Mesenchymal stem cell (in vitro differentiated cells and primary cell): ENCODE measurements at regions not wholly inside any gene's neighbourhood (a gene's known extent, or its start where the extent isn't known, plus 50 kb on each side); places are given as distances from the start of the nearest gene placed in this dataset.
"Not testable (repeated sequence)": the region's sequence is repeated elsewhere in the genome, so short reads cannot be mapped to it uniquely, and the experiment has no call there.

Experiments
- DNase-seq: peaks from one replicate; pipeline ENCODE4 v3.0.0-alpha.2; 2013
- H2AFZ ChIP-seq: one replicate; pipeline ENCODE4 v1.6.1; 2013; ENCODE audit warnings: low read depth, mild to moderate bottlenecking, control low read depth, inconsistent platforms, low read length, moderate library complexity
- H2AK5ac ChIP-seq: 2 replicates; pipeline ENCODE4 v1.6.1; 2013; ENCODE audit warnings: low read length, moderate library complexity, mild to moderate bottlenecking, inconsistent platforms; ENCODE audit not compliant: severe bottlenecking
- H2BK120ac ChIP-seq: one replicate; pipeline ENCODE4 v1.6.1; 2013; ENCODE audit warnings: low read depth, mild to moderate bottlenecking, inconsistent platforms, low read length, moderate library complexity
- H2BK12ac ChIP-seq, 2 experiments: one replicate each; pipeline ENCODE4 v1.6.1; 2013; ENCODE audit warnings: inconsistent platforms in 2 of 2, low read length in 2 of 2, mild to moderate bottlenecking in 2 of 2, moderate library complexity in 2 of 2, control low read depth in 1 of 2
- H2BK15ac ChIP-seq: one replicate; pipeline ENCODE4 v1.6.1; 2013; ENCODE audit warnings: mild to moderate bottlenecking, low read depth, inconsistent platforms; ENCODE audit not compliant: poor library complexity, severe bottlenecking
- H2BK5ac ChIP-seq: 2 replicates; pipeline ENCODE4 v1.6.1; 2013; ENCODE audit warnings: low read depth, mild to moderate bottlenecking, low read length, control low read depth, inconsistent platforms; ENCODE audit not compliant: poor library complexity, severe bottlenecking
- H3K14ac ChIP-seq, 2 experiments: one replicate each; pipeline ENCODE4 v1.6.1; 2013; ENCODE audit warnings: inconsistent platforms in 2 of 2, low read length in 2 of 2, control low read depth in 1 of 2, mild to moderate bottlenecking in 1 of 2, moderate library complexity in 1 of 2
- H3K18ac ChIP-seq, 2 experiments: one replicate each; pipeline ENCODE4 v1.6.1; 2013; ENCODE audit warnings: inconsistent platforms in 2 of 2, low read length in 2 of 2, control low read depth in 1 of 2, low read depth in 1 of 2, mild to moderate bottlenecking in 1 of 2
- H3K23ac ChIP-seq, 2 experiments: one replicate each; pipeline ENCODE4 v1.6.1; 2013; ENCODE audit warnings: inconsistent platforms in 2 of 2, low read length in 2 of 2, mild to moderate bottlenecking in 2 of 2, moderate library complexity in 2 of 2, control low read depth in 1 of 2
- H3K27ac ChIP-seq: 2 replicates; pipeline ENCODE4 v1.5.1; 2013; ENCODE audit warnings: mild to moderate bottlenecking, moderate library complexity, low read length, control low read depth, inconsistent platforms; ENCODE audit not compliant: poor library complexity, severe bottlenecking
- H3K27me3 ChIP-seq, 2 experiments: 2 replicates each; pipeline versions ENCODE4 v1.6.1 to v1.7.0; 2013; ENCODE audit warnings: low read length in 2 of 2, mild to moderate bottlenecking in 2 of 2, moderate library complexity in 2 of 2, control low read depth in 1 of 2, inconsistent platforms in 1 of 2; ENCODE audit not compliant: control insufficient read depth in 1 of 2, insufficient read depth in 1 of 2
- H3K36me3 ChIP-seq, 2 experiments: 2 replicates each; pipeline versions ENCODE4 v1.6.1 to v1.7.0; 2013; ENCODE audit warnings: low read length in 2 of 2, control low read depth in 1 of 2, inconsistent platforms in 1 of 2, low read depth in 1 of 2, mild to moderate bottlenecking in 1 of 2; ENCODE audit not compliant: insufficient read depth in 2 of 2, control insufficient read depth in 1 of 2
- H3K4ac ChIP-seq, 2 experiments: one replicate each; pipeline ENCODE4 v1.6.1; 2013; ENCODE audit warnings: inconsistent platforms in 2 of 2, low read length in 2 of 2, mild to moderate bottlenecking in 2 of 2, moderate library complexity in 2 of 2, control low read depth in 1 of 2, low read depth in 1 of 2
- H3K4me1 ChIP-seq: 2 replicates; pipeline ENCODE4 v1.6.1; 2013; ENCODE audit warnings: low read depth, low read length, control low read depth; ENCODE audit not compliant: control insufficient read depth, insufficient read depth
- H3K4me2 ChIP-seq: 2 replicates; pipeline ENCODE4 v1.6.1; 2013; ENCODE audit warnings: low read length, mild to moderate bottlenecking, inconsistent platforms; ENCODE audit not compliant: poor library complexity, severe bottlenecking
- H3K4me3 ChIP-seq, 2 experiments: 2 replicates each; pipeline versions ENCODE4 v1.5.1 to v1.7.0; 2013; ENCODE audit warnings: low read length in 2 of 2, mild to moderate bottlenecking in 2 of 2, control low read depth in 1 of 2, low read depth in 1 of 2; ENCODE audit not compliant: insufficient read depth in 1 of 2
- H3K79me1 ChIP-seq: replicated peaks from 2 replicates; pipeline ENCODE4 v1.6.1; 2013; ENCODE audit warnings: mild to moderate bottlenecking, control low read depth, low read length, inconsistent platforms; ENCODE audit not compliant: poor library complexity, severe bottlenecking
- H3K9ac ChIP-seq: 2 replicates; pipeline ENCODE4 v1.7.0; 2013; ENCODE audit warnings: mild to moderate bottlenecking, low read length, moderate library complexity
- H3K9me3 ChIP-seq: 2 replicates; pipeline ENCODE4 v1.7.0; 2013; ENCODE audit warnings: mild to moderate bottlenecking, low read length; ENCODE audit not compliant: control insufficient read depth
- H4K8ac ChIP-seq: one replicate; pipeline ENCODE4 v1.6.1; 2013; ENCODE audit warnings: inconsistent platforms, mild to moderate bottlenecking, low read length, moderate library complexity
- H4K91ac ChIP-seq: one replicate; pipeline ENCODE4 v1.6.1; 2013; ENCODE audit warnings: mild to moderate bottlenecking, low read length, inconsistent platforms
- WGBS: methylation state at CpG from one replicate; pipeline ENCODE4 v1.1.7; 2013; ENCODE audit warnings: mixed read lengths; 5-methylcytosine and 5-hydroxymethylcytosine counted together

- no peak overlapping the region for H2AK5ac ChIP-seq
- no peak overlapping the region for H2BK12ac ChIP-seq
- H2BK120ac ChIP-seq: no peak overlapping the region
- H3K4me3 ChIP-seq: no peak overlapping the region
- no peak overlapping the region for H4K91ac ChIP-seq
- no peaks in the 10 kb centered on the region for H3K9me3 ChIP-seq
- H3K79me1 ChIP-seq: no peaks in the 10 kb centered on the region
- H4K8ac ChIP-seq: no peak overlapping the region
- no peak overlapping the region for H3K4ac ChIP-seq
- no peak overlapping the region for H2BK15ac ChIP-seq
- H3K36me3 ChIP-seq: no peaks in the 10 kb centered on the region
- DNase-seq: no peak
- H2AFZ ChIP-seq: no peak overlapping the region
- no peaks in the 10 kb centered on the region for H3K27me3 ChIP-seq
- H3K4me2 ChIP-seq: no peak overlapping the region
- H3K23ac ChIP-seq: no peak overlapping the region
- WGBS: 60% methylated on average over 1 of the region's 1 CpG
- H3K18ac ChIP-seq: no peak overlapping the region
- no peak overlapping the region for H2BK5ac ChIP-seq
- no peak overlapping the region for H3K14ac ChIP-seq
- no peak overlapping the region for H3K27ac ChIP-seq
- H3K4me1 ChIP-seq: no peaks in the 10 kb centered on the region
- no peak overlapping the region for H3K9ac ChIP-seq
Measured at GRCh38 chr7:121498816-121499215, 102.7 kb upstream of the FAM3C start.

DNA sequence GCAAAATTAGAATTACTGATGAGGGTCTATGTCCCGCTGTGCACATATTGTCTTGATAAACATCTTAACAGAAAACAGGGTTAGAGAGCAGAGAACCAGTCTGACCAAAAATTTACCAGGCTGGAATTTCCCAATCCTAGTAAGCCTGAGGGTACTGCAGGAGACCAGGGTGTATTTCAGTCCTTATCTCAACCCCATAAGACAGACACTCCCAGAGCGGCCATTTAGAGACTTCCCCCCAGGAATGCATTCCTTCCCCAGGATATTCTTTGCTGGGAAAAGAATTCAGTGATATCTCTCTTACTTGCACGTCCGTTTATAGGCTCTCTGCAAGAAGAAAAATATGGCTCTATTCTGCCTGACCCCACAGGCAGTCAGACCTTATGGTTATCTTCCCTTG is 101.4 kb upstream of the FAM3C start:
- not testable (repeated sequence) for H3K27ac ChIP-seq, H2BK5ac ChIP-seq, H4K91ac ChIP-seq, H4K8ac ChIP-seq, H3K4me2 ChIP-seq, H3K23ac ChIP-seq, H3K9me3 ChIP-seq, H3K14ac ChIP-seq, H2BK12ac ChIP-seq, H2AK5ac ChIP-seq, H2AFZ ChIP-seq, H2BK15ac ChIP-seq, H3K36me3 ChIP-seq, H3K4ac ChIP-seq, H3K9ac ChIP-seq, H3K18ac ChIP-seq, H3K79me1 ChIP-seq, H3K4me3 ChIP-seq, H2BK120ac ChIP-seq, H3K4me1 ChIP-seq, DNase-seq, H3K27me3 ChIP-seq
- WGBS: 93% methylated on average over 4 of the region's 4 CpGs

- no peak overlapping the region for H2BK12ac ChIP-seq
- H3K79me1 ChIP-seq: no peaks in the 10 kb centered on the region
- H3K27me3 ChIP-seq: no peaks in the 10 kb centered on the region
- no peak overlapping the region for H3K27ac ChIP-seq
- no peak overlapping the region for H2BK5ac ChIP-seq
- no peak overlapping the region for H3K18ac ChIP-seq
- no peak overlapping the region for H3K23ac ChIP-seq
- H3K36me3 ChIP-seq: no peaks in the 10 kb centered on the region
- no peak overlapping the region for H3K9ac ChIP-seq
- no peak overlapping the region for H4K8ac ChIP-seq
- H2BK120ac ChIP-seq: no peak overlapping the region
- no peak overlapping the region for H2AFZ ChIP-seq
- H2BK15ac ChIP-seq: no peak overlapping the region
- DNase-seq: no peak
- H3K4me1 ChIP-seq: no peaks in the 10 kb centered on the region
- H2AK5ac ChIP-seq: no peak overlapping the region
- H3K14ac ChIP-seq: no peak overlapping the region
- no peaks in the 10 kb centered on the region for H3K9me3 ChIP-seq
- H3K4ac ChIP-seq: no peak overlapping the region
- no peak overlapping the region for H4K91ac ChIP-seq
- no peak overlapping the region for H3K4me3 ChIP-seq
- H3K4me2 ChIP-seq: no peak overlapping the region
Measured at GRCh38 chr7:121494516-121494915, 98.4 kb upstream of the FAM3C start.

- no peak for DNase-seq
- WGBS: no CpG with 5 or more reads among the region's 1 CpG
Measured at GRCh38 chr7:121493553-121493952, 97.4 kb upstream of the FAM3C start.

More at GRCh38 chr7:121493553-121493952, 97.4 kb upstream of the FAM3C start:
- no peak overlapping the region for H3K4me3 ChIP-seq
- H4K8ac ChIP-seq: no peak overlapping the region
- H2BK12ac ChIP-seq: no peak overlapping the region
- H3K23ac ChIP-seq: no peak overlapping the region
- H3K18ac ChIP-seq: no peak overlapping the region
- no peak overlapping the region for H3K4ac ChIP-seq
- no peak overlapping the region for H3K4me2 ChIP-seq
- H3K4me1 ChIP-seq: no peaks in the 10 kb centered on the region
- H3K79me1 ChIP-seq: no peaks in the 10 kb centered on the region
- H2BK120ac ChIP-seq: no peak overlapping the region
- H2BK15ac ChIP-seq: no peak overlapping the region
- H2AFZ ChIP-seq: no peak overlapping the region
- no peak overlapping the region for H4K91ac ChIP-seq
- no peak overlapping the region for H3K9ac ChIP-seq
- H2AK5ac ChIP-seq: no peak overlapping the region
- no peak overlapping the region for H2BK5ac ChIP-seq
- no peaks in the 10 kb centered on the region for H3K9me3 ChIP-seq
- no peak overlapping the region for H3K14ac ChIP-seq
- H3K36me3 ChIP-seq: no peaks in the 10 kb centered on the region
- no peak overlapping the region for H3K27ac ChIP-seq
- H3K27me3 ChIP-seq: no peaks in the 10 kb centered on the region
